ENCODE measurements at regions not wholly inside any gene's neighbourhood (a gene's known extent, or its start where the extent isn't known, plus 50 kb on each side); places are given as distances from the start of the nearest gene placed in this dataset.
A peak's percentile ranks its signal among the peaks of the same experiment; 100 is the strongest.
"Not testable (repeated sequence)": the region's sequence is repeated elsewhere in the genome, so short reads cannot be mapped to it uniquely, and the experiment has no call there.

GRCh38 chr20:17836303-17836861 is 132.2 kb downstream of the SNX5 start:
- peak; percentile 90 for DNase-seq (ENCODE audit: low spot score)

DNA sequence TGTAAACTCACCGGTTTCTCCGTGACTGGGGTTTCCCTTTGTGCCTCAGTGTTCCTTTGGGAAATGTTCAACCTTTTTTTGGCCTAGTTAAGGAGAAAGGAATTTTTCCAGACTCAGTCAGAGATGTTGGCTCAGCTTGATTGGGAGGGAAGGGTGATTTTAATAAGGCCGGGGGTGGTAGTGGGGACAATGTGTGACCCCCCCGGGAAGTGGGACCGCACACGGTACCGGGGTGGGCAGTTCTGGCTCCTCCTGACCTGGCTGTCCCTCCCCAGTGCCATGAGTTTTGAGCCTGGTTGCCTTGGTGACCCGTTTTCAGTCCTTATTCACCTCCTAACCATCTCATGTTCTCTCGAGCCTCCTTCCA is 132.7 kb downstream of the SNX5 start:
- DNase-seq (ENCODE audit: low spot score) = no peak

GRCh38 chr20:17835240-17835933 is 133.2 kb downstream of the SNX5 start:
- no peak for DNase-seq (ENCODE audit: low spot score)

DNA sequence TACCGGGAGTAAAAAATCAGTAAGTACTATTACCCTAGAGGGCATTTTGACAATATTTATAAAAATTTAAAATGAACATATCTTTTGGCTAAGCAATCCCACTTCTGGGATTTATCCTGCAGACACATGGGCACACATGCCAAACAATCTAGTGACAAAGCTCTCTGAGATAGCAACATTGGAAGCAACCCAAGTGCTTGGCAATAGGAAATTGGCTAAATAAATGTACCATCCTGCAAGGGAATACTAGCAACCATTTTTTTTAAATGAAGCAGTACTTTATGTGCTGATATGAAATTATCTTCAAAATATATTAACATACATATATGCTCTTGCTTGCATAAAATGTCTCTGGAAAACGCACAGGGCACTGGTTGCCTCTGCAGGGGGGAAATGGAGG is 133.8 kb downstream of the SNX5 start:
- no peak for DNase-seq (ENCODE audit: low spot score)

GRCh38 chr20:17833036-17833674 is 133.4 kb downstream of the BANF2 start:
- no peak for DNase-seq (ENCODE audit: low spot score)

DNA sequence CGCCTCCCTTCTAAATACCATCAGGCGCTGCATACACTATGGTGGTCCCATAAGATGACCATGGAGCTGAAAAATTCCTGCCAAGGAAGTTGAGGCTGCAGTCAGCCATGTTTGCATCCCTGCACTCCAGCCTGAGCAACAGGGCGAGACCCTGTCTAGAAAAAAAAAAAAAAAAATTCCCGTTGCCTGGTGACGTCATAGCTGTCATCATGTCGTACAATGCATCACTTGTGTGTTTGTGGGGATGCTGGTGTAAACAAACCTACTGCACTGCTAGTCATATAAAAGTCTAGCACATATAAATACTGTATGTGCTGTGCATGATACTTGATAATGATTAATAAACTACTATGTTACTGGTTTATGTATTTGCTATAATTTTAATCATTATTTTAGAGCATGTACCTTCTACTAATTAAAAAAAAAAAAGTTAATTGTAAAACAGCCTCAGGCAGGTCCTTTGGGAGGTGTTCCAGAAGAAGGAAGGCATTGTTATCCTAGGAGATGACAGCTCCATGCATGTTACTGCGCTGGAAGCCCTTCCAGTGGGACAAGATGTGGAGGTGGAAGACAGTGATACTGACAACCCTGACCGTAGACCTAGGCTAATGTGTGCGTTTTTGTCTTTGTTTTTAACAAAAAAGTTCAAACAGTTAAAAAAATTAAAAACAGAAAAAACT is 132.6 kb downstream of the BANF2 start:
- no peak for DNase-seq (ENCODE audit: low spot score)

DNA sequence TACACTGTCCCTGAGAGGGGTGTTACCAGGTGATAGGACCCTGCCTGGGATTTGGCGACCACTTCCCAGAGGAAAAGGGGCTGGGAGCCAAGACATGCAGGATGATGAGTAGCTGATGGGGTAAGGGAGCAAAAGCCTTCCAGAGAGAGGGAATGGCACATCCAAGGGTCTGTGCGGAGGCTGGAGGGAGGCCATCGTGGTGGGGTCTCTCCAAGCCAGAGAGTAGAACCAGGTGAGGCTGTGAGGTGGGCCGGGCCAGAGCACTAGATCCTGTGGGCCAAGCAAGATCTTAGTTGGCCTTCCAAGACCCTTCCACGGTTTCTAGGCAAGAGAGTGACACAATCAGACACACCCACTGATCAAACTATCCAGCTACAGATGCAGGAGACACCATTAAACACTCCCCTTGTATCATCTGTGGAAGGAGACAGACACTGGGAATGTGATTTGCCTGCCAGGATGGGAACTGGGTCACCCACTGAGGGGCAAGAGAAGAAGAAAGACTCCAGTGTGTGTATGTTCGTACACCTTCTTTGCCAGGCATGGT is 128.9 kb downstream of the BANF2 start:
- DNase-seq (ENCODE audit: low spot score) = no peak

DNA sequence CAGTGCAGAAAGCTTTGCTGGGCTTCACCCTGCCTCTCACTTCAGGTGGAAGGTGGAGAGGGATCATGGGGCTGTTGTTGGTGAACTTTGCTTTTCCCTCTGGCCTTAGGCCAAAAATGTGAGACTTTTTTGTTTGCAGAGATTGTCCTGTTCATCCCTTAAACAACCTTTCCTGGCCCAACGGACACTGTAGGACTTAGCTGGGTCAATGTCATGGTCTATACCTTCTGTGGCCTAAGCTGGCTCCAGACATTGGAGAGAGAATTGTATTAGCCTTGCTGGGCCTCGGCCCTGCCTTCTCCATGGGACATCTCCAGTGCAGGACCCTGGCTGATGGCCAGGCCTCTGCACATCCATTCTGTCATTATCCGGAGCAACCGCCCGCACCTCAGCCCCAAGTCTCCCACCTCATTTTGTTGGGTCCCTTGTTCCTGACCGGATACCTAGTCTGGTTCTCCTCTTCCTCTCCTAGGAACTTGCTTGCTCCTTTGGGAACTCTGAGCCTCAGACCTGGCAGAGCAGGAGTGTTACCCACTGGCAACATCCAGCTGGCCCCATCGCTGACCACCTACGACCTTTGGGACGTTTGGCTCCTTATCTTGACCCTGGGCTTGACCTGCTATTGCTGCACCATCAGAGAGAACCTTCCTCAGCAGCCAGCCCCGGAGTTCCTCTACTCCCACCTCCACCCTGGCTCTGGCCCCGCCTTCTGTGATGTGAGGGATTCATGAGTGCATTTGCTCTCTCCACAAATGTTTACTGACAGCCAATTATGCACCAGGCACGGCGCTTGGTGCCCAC is 128.2 kb downstream of the BANF2 start:
- DNase-seq (ENCODE audit: low spot score) = no peak

DNA sequence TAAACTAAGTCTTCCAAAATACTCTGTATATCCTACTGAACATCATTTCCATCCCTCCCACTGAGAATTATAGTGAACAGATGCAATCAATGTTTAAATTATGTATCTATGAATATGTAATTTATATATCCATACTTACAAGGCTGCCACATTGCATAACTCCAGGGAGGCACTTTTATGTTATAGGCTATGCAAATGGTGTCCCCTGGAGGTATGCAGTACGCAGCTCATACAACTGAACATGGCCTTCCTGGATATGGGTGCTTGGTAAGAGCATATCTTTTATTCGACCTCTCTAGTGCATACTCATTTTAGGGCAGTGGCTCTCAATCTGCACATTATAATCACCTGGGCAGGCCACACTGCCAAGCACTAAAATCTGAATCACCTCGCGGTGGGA is 127.3 kb downstream of the BANF2 start:
- no peak for DNase-seq (ENCODE audit: low spot score)

DNA sequence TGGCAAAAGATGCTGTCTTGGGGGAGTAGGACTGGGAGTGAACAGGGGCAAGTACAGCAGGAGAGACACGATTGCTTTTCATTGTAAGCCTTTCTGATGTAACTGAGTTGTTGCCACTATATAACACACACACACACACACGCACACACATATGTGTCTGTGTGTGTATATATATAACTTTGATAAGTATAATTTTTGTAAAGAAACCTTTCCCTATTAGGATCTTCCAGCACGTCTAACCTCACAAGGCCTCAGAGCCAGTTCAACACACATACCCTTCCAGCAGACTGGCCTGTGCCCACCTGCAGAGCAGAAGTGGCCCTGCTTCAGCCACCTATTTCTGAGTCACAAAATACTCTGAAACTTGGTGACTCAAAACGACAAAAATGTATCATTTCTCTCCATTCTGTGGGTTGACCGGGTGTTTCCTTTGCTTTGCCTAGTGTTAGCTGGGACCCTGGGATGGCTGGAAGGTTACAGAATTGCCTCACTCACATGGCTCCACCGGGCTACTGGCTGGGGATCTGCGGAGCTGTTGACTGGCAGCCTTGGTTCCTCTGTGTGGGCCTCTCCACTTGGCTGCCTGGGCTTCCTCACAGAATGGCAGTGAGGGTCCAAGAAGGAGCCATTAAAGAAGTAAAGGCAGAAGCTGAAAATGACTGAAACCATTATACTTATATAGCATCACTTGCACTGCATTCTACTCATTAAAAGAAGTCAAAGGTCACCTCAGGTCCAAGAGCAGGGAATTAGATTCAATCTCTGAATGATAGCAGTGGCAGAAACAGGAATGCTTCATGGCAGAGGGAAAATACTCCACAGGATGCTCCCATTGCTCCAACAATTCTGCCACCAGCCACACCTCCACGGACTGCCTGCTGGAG is 126.4 kb downstream of the BANF2 start:
- DNase-seq (ENCODE audit: low spot score) = no peak

DNA sequence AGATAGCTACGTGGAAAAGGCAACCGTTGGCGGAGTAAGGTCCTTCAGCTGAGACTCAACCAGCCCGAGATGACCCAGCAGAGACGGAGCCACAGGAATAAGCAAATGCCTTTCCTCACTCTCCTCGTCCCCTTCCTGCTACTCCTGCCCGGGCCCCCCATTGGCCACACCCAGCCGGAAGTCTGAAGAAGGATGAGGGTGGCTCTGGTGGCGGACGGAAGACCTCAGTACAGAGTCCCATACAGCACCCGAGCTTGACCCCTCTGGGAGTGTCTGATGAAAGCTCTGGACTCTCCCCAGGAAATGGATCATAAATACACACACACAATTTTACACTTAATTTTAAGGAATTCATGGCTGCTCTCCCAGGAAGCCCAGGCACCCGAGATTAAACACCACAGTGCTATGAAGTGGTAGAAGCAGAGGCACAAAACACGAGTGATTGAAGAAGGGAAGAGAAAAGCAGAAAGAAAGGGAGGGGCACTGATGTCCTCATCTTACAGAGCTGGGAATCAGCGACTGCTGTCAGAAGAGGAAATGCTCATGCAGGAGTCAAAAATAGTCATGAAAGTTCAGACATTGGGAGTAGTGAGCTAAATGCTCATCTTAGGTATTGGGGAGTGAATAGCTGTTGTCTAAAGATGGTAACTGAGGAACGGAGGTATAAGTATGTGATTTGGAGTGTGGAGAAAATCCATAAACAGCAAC is 125.6 kb downstream of the BANF2 start:
- no peak for DNase-seq (ENCODE audit: low spot score)

- no peak for DNase-seq (ENCODE audit: low spot score)
Observed at GRCh38 chr20:17824676-17825251, 125.0 kb downstream of the BANF2 start.

GRCh38 chr20:17823409-17824144 is 123.8 kb downstream of the BANF2 start:
- DNase-seq (ENCODE audit: low spot score) = no peak

DNA sequence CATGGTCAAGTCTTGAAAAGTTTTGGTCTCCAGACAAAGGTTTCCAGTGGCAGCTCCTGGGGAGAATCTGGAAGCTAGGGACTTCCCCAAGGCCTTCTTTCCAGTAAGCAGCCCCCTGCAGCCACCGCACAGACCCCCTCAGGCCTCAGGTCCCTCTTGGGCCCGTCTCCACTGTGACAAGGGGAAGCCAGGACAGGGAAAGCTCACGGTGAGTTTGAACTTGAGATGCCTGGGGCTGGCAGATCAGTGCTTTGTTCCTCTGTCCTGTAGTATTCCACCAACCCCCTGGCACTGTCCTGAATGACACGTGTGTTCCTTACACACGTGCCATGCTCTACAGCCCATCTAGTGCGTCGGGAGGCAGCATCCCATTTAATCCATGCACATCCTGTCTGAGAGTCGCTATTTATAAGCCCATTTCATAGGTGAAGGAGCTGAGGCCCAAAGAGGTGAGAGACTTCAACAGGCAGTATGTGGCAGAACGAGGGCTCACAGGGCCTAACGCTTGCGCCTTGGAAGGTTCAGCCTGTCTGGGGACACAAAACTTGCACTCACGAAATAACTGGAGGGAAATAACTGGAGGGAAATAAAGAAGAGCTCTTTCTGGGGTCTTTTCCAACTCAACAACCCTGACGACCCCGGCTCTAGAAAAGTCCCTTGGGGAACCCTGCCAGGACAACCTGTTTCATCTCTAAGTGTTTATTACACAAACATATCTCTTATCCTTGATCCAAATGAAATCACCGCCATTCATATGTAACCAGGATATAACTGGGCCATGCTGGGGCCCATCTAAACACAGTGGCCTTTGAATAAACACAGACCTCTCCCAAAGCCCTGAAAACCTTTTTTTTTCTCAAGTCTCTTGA is 123.0 kb downstream of the BANF2 start:
- DNase-seq (ENCODE audit: low spot score) = no peak

DNA sequence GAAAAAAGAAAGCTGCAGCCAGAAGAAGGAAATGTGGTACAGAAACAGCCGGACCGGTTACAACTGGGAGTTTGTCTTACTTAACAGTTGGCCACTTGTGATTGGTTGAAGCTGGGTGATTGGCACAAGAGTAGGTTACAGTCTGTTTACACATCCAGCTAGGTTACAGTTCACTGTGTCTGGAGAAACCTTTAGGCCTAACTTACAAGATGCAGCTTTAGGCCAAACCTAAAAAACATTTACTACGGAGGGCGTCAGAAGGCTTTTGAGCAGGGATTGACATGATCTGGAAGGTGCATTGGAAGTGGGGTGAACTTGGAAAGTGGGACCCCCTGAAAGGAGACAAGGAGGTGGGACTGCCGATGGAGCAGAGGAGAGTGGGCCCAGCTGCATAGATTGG is 122.3 kb downstream of the BANF2 start:
- no peak for DNase-seq (ENCODE audit: low spot score)

DNA sequence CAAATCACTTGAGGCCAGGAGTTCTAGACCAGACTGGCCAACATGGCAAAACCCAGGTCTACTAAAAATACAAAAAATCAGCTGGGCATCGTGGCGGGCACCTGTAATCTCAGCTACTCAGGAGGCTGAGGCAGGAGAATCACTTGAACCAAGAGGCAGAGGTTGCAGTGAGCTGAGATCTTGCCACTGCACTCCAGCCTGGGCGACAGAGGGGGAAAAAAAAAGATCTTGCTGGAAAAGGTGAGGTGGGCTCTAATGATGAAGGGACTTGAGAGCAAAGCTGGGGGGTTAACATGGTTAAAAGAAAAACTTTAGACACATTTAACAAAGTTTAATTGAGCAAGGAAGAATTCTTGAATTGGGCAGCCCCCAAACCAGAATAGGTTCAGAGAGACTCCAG is 121.8 kb downstream of the BANF2 start:
- not testable (repeated sequence) for DNase-seq (ENCODE audit: low spot score)

DNA sequence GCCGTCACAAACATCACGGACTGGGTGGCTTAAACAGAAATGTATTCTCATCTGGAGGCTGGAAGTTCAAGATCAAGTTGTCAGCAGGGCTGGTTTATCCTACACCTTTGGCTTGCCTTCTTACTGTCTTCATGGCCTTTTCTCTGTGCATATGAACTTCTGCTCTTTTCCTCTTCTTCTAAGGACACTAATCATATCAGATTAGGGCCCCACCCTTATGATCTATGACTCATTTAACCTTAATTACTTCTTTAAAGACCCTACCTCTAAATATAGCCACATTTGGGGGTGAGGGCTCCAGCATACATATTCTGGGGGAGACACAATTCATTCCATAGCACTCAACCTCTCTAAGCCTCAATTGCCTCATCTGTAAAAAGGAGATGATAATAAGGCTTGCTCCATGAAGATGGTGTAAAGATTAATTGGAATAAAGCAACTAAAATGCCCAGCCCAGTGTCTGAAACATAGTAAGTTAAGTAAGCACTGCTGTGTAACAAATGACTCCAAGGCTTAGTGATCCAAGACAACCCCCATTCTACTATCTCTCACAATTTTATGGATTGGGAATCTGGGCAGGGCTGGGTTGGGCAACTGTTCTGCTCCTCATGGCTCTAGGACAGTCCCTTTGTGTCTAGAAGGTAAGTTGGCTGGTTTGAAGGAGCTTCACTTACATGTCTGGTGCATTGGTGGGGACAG is 119.8 kb downstream of the BANF2 start:
- no peak for DNase-seq (ENCODE audit: low spot score)

- no peak for DNase-seq (ENCODE audit: low spot score)
Observed at GRCh38 chr20:17818187-17818586, 118.4 kb downstream of the BANF2 start.

All from left forelimb (tissue), 1 donor.